SK-N-SH (cell line): ENCODE measurements at regions not wholly inside any gene's neighbourhood (a gene's known extent, or its start where the extent isn't known, plus 50 kb on each side); places are given as distances from the start of the nearest gene placed in this dataset.

ENCODE experiments used
- CTCF ChIA-PET: fragments of 300-600, 350-600 bp; formaldehyde crosslinking; extraction: SDS; loops from one replicate; lab custom pipeline; 2021; lab: Yijun Ruan, JAX
- POLR2A ChIA-PET: fragments of 350-600 bp; sonication (Branson Sonifier 250); formaldehyde crosslinking; extraction: SDS; loops from one replicate; lab custom pipeline; 2020; ENCODE audit warnings: antibody characterized with exemption, inconsistent platforms; lab: Yijun Ruan, JAX
- DNase-seq: peaks from one replicate; pipeline ENCODE4 v3.0.0; 2012
- H2AFZ ChIP-seq: fragments of 200-600 bp; sonication (generic); 2 replicates; pipeline ENCODE4 v1.8.1; 2016; ENCODE audit warnings: antibody characterized with exemption, mild to moderate bottlenecking, low read depth
- H3F3A ChIP-seq: fragments of 200-600 bp; sonication (generic); replicated peaks from 2 replicates; pipeline ENCODE3; 2016; ENCODE audit warnings: antibody characterized with exemption, mild to moderate bottlenecking; ENCODE audit not compliant: insufficient read depth
- H3K27ac ChIP-seq, 2 experiments: fragments of 200-500 bp in 1 of 2; fragments of 200-600 bp in 1 of 2; sonication (Bioruptor generic) in 1 of 2; sonication (generic), shearing (Covaris generic) in 1 of 2; 2 replicates each; pipeline versions ENCODE4 v1.5.1 to v1.6.1; 2014 to 2016; ENCODE audit warnings: low read depth in 2 of 2, inconsistent platforms in 1 of 2, low read length in 1 of 2, mild to moderate bottlenecking in 1 of 2, mixed read lengths in 1 of 2
- H3K27me3 ChIP-seq: fragments of 200-600 bp; sonication (generic), shearing (Covaris generic); 2 replicates; pipeline ENCODE4 v1.6.1; 2016; ENCODE audit warnings: mixed run types; ENCODE audit not compliant: insufficient read depth
- H3K36me3 ChIP-seq, 2 experiments: fragments of 200-500 bp in 1 of 2; fragments of 200-600 bp in 1 of 2; sonication (Bioruptor generic) in 1 of 2; sonication (generic) in 1 of 2; replicated peaks in 1 of 2; 2 replicates each; pipeline versions ENCODE3 to v1.5.1; 2014 to 2016; ENCODE audit warnings: low read length in 1 of 2, mild to moderate bottlenecking in 1 of 2; ENCODE audit not compliant: insufficient read depth in 2 of 2, control insufficient read depth in 1 of 2
- H3K4me1 ChIP-seq, 2 experiments: fragments of 200-500 bp in 1 of 2; fragments of 200-600 bp in 1 of 2; sonication (Bioruptor generic) in 1 of 2; sonication (generic), shearing (Covaris generic) in 1 of 2; 2 replicates each; pipeline versions ENCODE4 v1.5.1 to v1.6.1; 2014 to 2016; ENCODE audit warnings: low read depth in 1 of 2, low read length in 1 of 2, mixed run types in 1 of 2; ENCODE audit not compliant: insufficient read depth in 2 of 2, control insufficient read depth in 1 of 2
- H3K4me2 ChIP-seq: fragments of 200-600 bp; sonication (generic), shearing (Covaris generic); 2 replicates; pipeline ENCODE4 v1.6.1; 2017; ENCODE audit warnings: mixed run types
- H3K4me3 ChIP-seq, 2 experiments: fragments of 200-500 bp in 1 of 2; fragments of 200-600 bp in 1 of 2; sonication (Bioruptor generic) in 1 of 2; sonication (generic), shearing (Covaris generic) in 1 of 2; 2 replicates each; pipeline versions ENCODE4 v1.5.1 to v1.8.1; 2014 to 2016; ENCODE audit warnings: low read depth in 2 of 2, inconsistent platforms in 1 of 2, low read length in 1 of 2, mild to moderate bottlenecking in 1 of 2, mixed read lengths in 1 of 2, moderate library complexity in 1 of 2
- H3K79me2 ChIP-seq: fragments of 200-600 bp; sonication (generic); 2 replicates; pipeline ENCODE4 v1.8.1; 2017; ENCODE audit warnings: mild to moderate bottlenecking; ENCODE audit not compliant: insufficient read depth
- H3K9ac ChIP-seq: fragments of 200-600 bp; sonication (generic); 2 replicates; pipeline ENCODE4 v1.6.1; 2017; ENCODE audit warnings: mixed run types
- H3K9me2 ChIP-seq: fragments of 200-600 bp; sonication (generic); 2 replicates; pipeline ENCODE4 v1.6.1; 2017; ENCODE audit warnings: mixed run types
- H3K9me3 ChIP-seq: fragments of 200-600 bp; sonication (generic); 2 replicates; pipeline ENCODE4 v1.6.1; 2017; ENCODE audit warnings: mixed run types, mild to moderate bottlenecking, moderate library complexity
- H4K20me1 ChIP-seq: fragments of 200-600 bp; sonication (generic); 2 replicates; pipeline ENCODE4 v1.6.1; 2017; ENCODE audit warnings: mild to moderate bottlenecking, mixed run types; ENCODE audit not compliant: insufficient read depth
- CTCF ChIP-seq: fragments of 200-600 bp; sonication (generic); IDR thresholded peaks from 2 replicates; pipeline ENCODE4 v1.6.1; 2017; ENCODE audit warnings: antibody characterized with exemption, mild to moderate bottlenecking, moderate library complexity
- ELF1 ChIP-seq: IDR thresholded peaks from 2 replicates; pipeline ENCODE4 v1.4.0; 2012
- EZH2phosphoT487 ChIP-seq: fragments of 200-600 bp; sonication (generic); IDR thresholded peaks from 2 replicates; pipeline ENCODE4 v1.6.1; 2017; ENCODE audit warnings: low read depth, mixed run types, mild to moderate bottlenecking, antibody characterized with exemption, moderate library complexity, borderline replicate concordance
- FOSL2 ChIP-seq: IDR thresholded peaks from 2 replicates; pipeline ENCODE4 v1.4.0; 2012; ENCODE audit warnings: low read depth, mild to moderate bottlenecking, moderate library complexity, borderline replicate concordance
- GABPA ChIP-seq: IDR thresholded peaks from 2 replicates; pipeline ENCODE4 v1.4.0; 2012; ENCODE audit warnings: low read depth, mild to moderate bottlenecking
- JUND ChIP-seq: IDR thresholded peaks from 2 replicates; pipeline ENCODE4 v1.4.0; 2012
- MAX ChIP-seq: IDR thresholded peaks from 2 replicates; pipeline ENCODE4 v1.4.0; 2012; ENCODE audit warnings: low read depth
- PBX3 ChIP-seq: IDR thresholded peaks from 2 replicates; pipeline ENCODE4; 2012
- RFX5 ChIP-seq: IDR thresholded peaks from 2 replicates; pipeline ENCODE4 v1.6.1; 2012; ENCODE audit warnings: mild to moderate bottlenecking, improper control_type of control experiment, low read length
- RXRA ChIP-seq: IDR thresholded peaks from 2 replicates; pipeline ENCODE4 v1.4.0; 2012; ENCODE audit warnings: low read depth, mild to moderate bottlenecking, borderline replicate concordance
- SIN3A ChIP-seq: IDR thresholded peaks from 2 replicates; pipeline ENCODE4 v1.6.1; 2012; ENCODE audit warnings: low read depth, mild to moderate bottlenecking, low read length, moderate library complexity, borderline replicate concordance
- TAF1 ChIP-seq: IDR thresholded peaks from 2 replicates; pipeline ENCODE4 v1.6.1; 2012; ENCODE audit warnings: low read depth, mild to moderate bottlenecking, low read length, moderate library complexity, borderline replicate concordance
- USF1 ChIP-seq: IDR thresholded peaks from 2 replicates; pipeline ENCODE4 v1.4.0; 2012; ENCODE audit warnings: low read depth, borderline replicate concordance
- USF2 ChIP-seq: fragments of 150-350 bp; IDR thresholded peaks from 2 replicates; pipeline ENCODE4 v1.6.1; 2017; ENCODE audit warnings: antibody characterized with exemption, low read length, low read depth, borderline replicate concordance
- YY1 ChIP-seq: IDR thresholded peaks from 2 replicates; pipeline ENCODE4 v1.4.0; 2012; ENCODE audit warnings: low read depth, mild to moderate bottlenecking
- WGBS: methylation state at CpG from one replicate; pipeline ENCODE4 v1.1.6; 2017; ENCODE audit warnings: low lambda C conversion rate; 5-methylcytosine and 5-hydroxymethylcytosine counted together

- CTCF ChIA-PET = interaction anchor here (1.1 kb wide), 1 partner anchor 340 kb away, joined by 3 read pairs; no protein-coding TSS in a partner anchor
- no peaks in the 10 kb centered on the region for H3K27me3 ChIP-seq
- TF ChIP-seq EZH2phosphoT487 = no peak
- TF ChIP-seq YY1 = no peak
- TF ChIP-seq USF1 = no peak
- no peak for TF ChIP-seq RFX5
- TF ChIP-seq RXRA = no peak
- TF ChIP-seq PBX3 = no peak
- TF ChIP-seq JUND = no peak
- TF ChIP-seq, all 33 proteins: peak for 0
- no peak overlapping the region for H3K4me2 ChIP-seq
- H2AFZ ChIP-seq = no peak overlapping the region
- no peaks in the 10 kb centered on the region for H3K4me1 ChIP-seq
- H3K9me3 ChIP-seq = no peaks in the 10 kb centered on the region
- no peaks in the 10 kb centered on the region for H3K9me2 ChIP-seq
- H3K9ac ChIP-seq = no peak overlapping the region
- POLR2A ChIA-PET = no interaction called here
- no peak for DNase-seq
- no peaks in the 10 kb centered on the region for H3K36me3 ChIP-seq
- no peak overlapping the region for H3K4me3 ChIP-seq
- H4K20me1 ChIP-seq = no peaks in the 10 kb centered on the region
- H3K27ac ChIP-seq = no peak overlapping the region
- H3F3A ChIP-seq = no peaks in the 10 kb centered on the region
- H3K79me2 ChIP-seq = no peaks in the 10 kb centered on the region
- 81% methylated on average over 2 of the region's 2 CpGs for WGBS
These were observed 140.3 kb downstream of the ZC3H11B start for GRCh38 chr1:219472596-219472995.

GRCh38 chr1:219467524-219467923 lies 145.4 kb downstream of the ZC3H11B start:
- Histone ChIP-seq H3K36me3 (no peaks in the 10 kb centered on the region), H3K4me1 (peaks cover 0 to 4% of the 10 kb centered on the region in 2 experiments; a peak in 1 of 4 replicates), H3K4me3 (no peak overlapping the region), H3K27ac (no peak overlapping the region), H3K9me2 (no peaks in the 10 kb centered on the region), H3K4me2 (no peak overlapping the region), H4K20me1 (no peaks in the 10 kb centered on the region), H3K9ac (no peak overlapping the region), H3K27me3 (no peaks in the 10 kb centered on the region), H3K79me2 (no peaks in the 10 kb centered on the region), H3K9me3 (no peaks in the 10 kb centered on the region), H3F3A (no peaks in the 10 kb centered on the region), H2AFZ (no peak overlapping the region)
- TF ChIP-seq TAF1 (no peak), MAX (no peak), SIN3A (no peak), ELF1 (no peak), EZH2phosphoT487 (no peak), USF2 (no peak), CTCF (no peak), JUND (no peak), GABPA (no peak), FOSL2 (no peak)
- ChIA-PET POLR2A (no interaction called here), CTCF (no interaction called here)
- WGBS = 89% methylated on average over 2 of the region's 2 CpGs
- no peak for DNase-seq
